Sigmoid colon (tissue), 6 donors: ENCODE measurements at regions not wholly inside any gene's neighbourhood (a gene's known extent, or its start where the extent isn't known, plus 50 kb on each side); places are given as distances from the start of the nearest gene placed in this dataset.
"Not testable (repeated sequence)": the region's sequence is repeated elsewhere in the genome, so short reads cannot be mapped to it uniquely, and the experiment has no call there.

ENCODE experiments used
- DNase-seq: peaks from one replicate; pipeline ENCODE4 v3.0.0-alpha.2; 2019
- H3K27ac ChIP-seq, 4 donors: fragments of 200-600 bp; sonication (generic); one replicate each; pipeline ENCODE4 v1.5.1; 2016 to 2019; ENCODE audit warnings: mild to moderate bottlenecking in 1 of 4
- H3K27me3 ChIP-seq, 3 donors: fragments of 200-600 bp; sonication (generic); one replicate each; pipeline ENCODE4 v1.5.1; 2019; ENCODE audit warnings: mild to moderate bottlenecking in 1 of 3
- H3K36me3 ChIP-seq, 4 donors: fragments of 200-600 bp; sonication (generic); one replicate each; pipeline ENCODE4 v1.5.1; 2016 to 2019
- H3K4me1 ChIP-seq, 4 donors: fragments of 200-600 bp; sonication (generic); one replicate each; pipeline ENCODE4 v1.5.1; 2017 to 2019
- H3K4me3 ChIP-seq, 4 donors: fragments of 200-600 bp; sonication (generic); one replicate each; pipeline ENCODE4 v1.5.1; 2017 to 2019; ENCODE audit warnings: mild to moderate bottlenecking in 2 of 4, moderate library complexity in 1 of 4
- H3K9me3 ChIP-seq, 4 donors: fragments of 200-600 bp in 3 of 4; sonication (generic) in 3 of 4; one replicate each; pipeline versions ENCODE4 v1.5.1 to v1.6.1; 2013 to 2019
- EP300 ChIP-seq, 4 donors: sonication (generic); formaldehyde crosslinking; IDR thresholded peaks; one replicate each; pipeline ENCODE4 v1.6.1; 2017; ENCODE audit warnings: antibody characterized with exemption in 4 of 4
- POLR2A ChIP-seq, 2 donors: fragments of 450-650 bp; IDR thresholded peaks; one replicate each; pipeline ENCODE4 v1.6.1; 2016; ENCODE audit warnings: antibody characterized with exemption in 2 of 2, mild to moderate bottlenecking in 2 of 2, moderate library complexity in 2 of 2
- POLR2AphosphoS5 ChIP-seq, 4 donors: sonication (generic); formaldehyde crosslinking; IDR thresholded peaks; one replicate each; pipeline ENCODE4 v1.6.1; 2017; ENCODE audit warnings: antibody characterized with exemption in 4 of 4
- WGBS, 2 donors: extraction: QIAGEN DNeasy Blood & Tissue Kit; methylation state at CpG; one replicate each; pipeline ENCODE4 v1.1.7; 2013; 5-methylcytosine and 5-hydroxymethylcytosine counted together
- intact Hi-C: fragments of 100-400 bp; cut with DNase I; formaldehyde crosslinking; loops from one replicate; pipeline ENCODE4 v1.15.1; 2023
- TF ChIP-seq, protein P1 (sequence below), 4 experiments: fragments of 450-650 bp in 3 of 4; fragments of 200-600 bp in 1 of 4; IDR thresholded peaks; one replicate each; pipeline ENCODE4 v1.5.1; 2016 to 2019; ENCODE audit warnings: antibody characterized with exemption in 4 of 4, mild to moderate bottlenecking in 3 of 4, moderate library complexity in 2 of 4
- donor health status: healthy with polysubstance abuse.
- donor health status: healthy.

- H3K4me1 ChIP-seq = peaks cover 0 to 62% (median 59%) of the 10 kb centered on the region in 4 donors
- no peak for DNase-seq
- peak overlapping the region; percentile 18 to 45 (median 34) for H3K4me3 ChIP-seq
- TF ChIP-seq EP300 (IDR thresholded peaks at IDR 0.05) = no peak
- no peak for TF ChIP-seq POLR2A (IDR thresholded peaks at IDR 0.05)
- TF ChIP-seq, protein P1, sequence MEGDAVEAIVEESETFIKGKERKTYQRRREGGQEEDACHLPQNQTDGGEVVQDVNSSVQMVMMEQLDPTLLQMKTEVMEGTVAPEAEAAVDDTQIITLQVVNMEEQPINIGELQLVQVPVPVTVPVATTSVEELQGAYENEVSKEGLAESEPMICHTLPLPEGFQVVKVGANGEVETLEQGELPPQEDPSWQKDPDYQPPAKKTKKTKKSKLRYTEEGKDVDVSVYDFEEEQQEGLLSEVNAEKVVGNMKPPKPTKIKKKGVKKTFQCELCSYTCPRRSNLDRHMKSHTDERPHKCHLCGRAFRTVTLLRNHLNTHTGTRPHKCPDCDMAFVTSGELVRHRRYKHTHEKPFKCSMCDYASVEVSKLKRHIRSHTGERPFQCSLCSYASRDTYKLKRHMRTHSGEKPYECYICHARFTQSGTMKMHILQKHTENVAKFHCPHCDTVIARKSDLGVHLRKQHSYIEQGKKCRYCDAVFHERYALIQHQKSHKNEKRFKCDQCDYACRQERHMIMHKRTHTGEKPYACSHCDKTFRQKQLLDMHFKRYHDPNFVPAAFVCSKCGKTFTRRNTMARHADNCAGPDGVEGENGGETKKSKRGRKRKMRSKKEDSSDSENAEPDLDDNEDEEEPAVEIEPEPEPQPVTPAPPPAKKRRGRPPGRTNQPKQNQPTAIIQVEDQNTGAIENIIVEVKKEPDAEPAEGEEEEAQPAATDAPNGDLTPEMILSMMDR (IDR thresholded peaks at IDR 0.05) = no peak
- no peak for TF ChIP-seq POLR2AphosphoS5 (IDR thresholded peaks at IDR 0.05)
- 1 to 2% methylated on average over 69 of the region's 69 CpGs for WGBS, 2 donors
- H3K27me3 ChIP-seq = peaks cover 46 to 77% (median 68%) of the 10 kb centered on the region in 3 donors
- H3K9me3 ChIP-seq = no peaks in the 10 kb centered on the region
- intact Hi-C loops = no loop called here
- H3K27ac ChIP-seq = peak overlapping the region in 3 of 4 donors; percentile 47 to 57 (median 51)
- peaks cover 5 to 26% (median 13%) of the 10 kb centered on the region in 4 donors for H3K36me3 ChIP-seq
Observed at GRCh38 chr17:64780096-64781013, 118.2 kb upstream of the SMURF2 start.

GRCh38 chr17:64779376-64780095, 117.4 kb upstream of the SMURF2 start:
- Histone ChIP-seq H3K4me1 (peaks cover 0 to 62% (median 59%) of the 10 kb centered on the region in 4 donors), H3K27ac (peak overlapping the region in 1 of 4 donors; percentile 57), H3K4me3 (peak overlapping the region in 2 of 4 donors; percentile 43 to 45)

DNA sequence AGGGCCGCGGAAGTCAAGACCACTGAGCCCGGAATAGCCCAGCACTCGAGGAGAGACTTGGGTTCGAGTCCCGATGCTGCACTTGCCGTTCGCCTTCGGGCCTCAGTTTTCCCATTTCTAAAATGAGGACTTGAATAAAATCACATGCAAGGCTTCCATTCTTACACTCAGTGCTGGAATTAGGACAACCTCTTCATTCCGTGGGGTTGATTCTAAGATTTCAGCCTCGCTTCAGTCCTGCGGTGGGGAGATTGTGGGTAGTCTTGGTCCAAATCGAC, 116.9 kb upstream of the SMURF2 start:
- H3K4me3 ChIP-seq = peak overlapping the region in 3 of 4 donors; percentile 4 to 39 (median 37)
- H3K27ac ChIP-seq, DNase-seq, H3K9me3 ChIP-seq: not testable (repeated sequence)
- peaks cover 46 to 64% (median 55%) of the 10 kb centered on the region in 3 donors for H3K27me3 ChIP-seq
- 13 to 34% methylated on average over 13 of the region's 13 CpGs for WGBS, 2 donors
- H3K4me1 ChIP-seq = peaks cover 0 to 62% (median 59%) of the 10 kb centered on the region in 4 donors
- H3K36me3 ChIP-seq = peaks cover 0 to 13% (median 4%) of the 10 kb centered on the region in 4 donors
- intact Hi-C loops = loop anchor here (5.0 kb wide), 1 partner anchor 183 kb away; no protein-coding TSS in a partner anchor

More at GRCh38 chr17:64779376-64780095, 117.4 kb upstream of the SMURF2 start:
- 5 to 24% methylated on average over 43 of the region's 43 CpGs for WGBS, 2 donors
- intact Hi-C loops = loop anchor here (5.0 kb wide), 1 partner anchor 183 kb away; no protein-coding TSS in a partner anchor
- peaks cover 46 to 69% (median 60%) of the 10 kb centered on the region in 3 donors for H3K27me3 ChIP-seq
- peaks cover 0 to 18% (median 9%) of the 10 kb centered on the region in 4 donors for H3K36me3 ChIP-seq
- TF ChIP-seq EP300 (IDR thresholded peaks at IDR 0.05) (no peak), POLR2AphosphoS5 (IDR thresholded peaks at IDR 0.05) (no peak), POLR2A (IDR thresholded peaks at IDR 0.05) (no peak)
- TF ChIP-seq, protein P1 (IDR thresholded peaks at IDR 0.05) = no peak
- no peaks in the 10 kb centered on the region for H3K9me3 ChIP-seq
- DNase-seq = no peak

GRCh38 chr17:64778240-64779097, 116.4 kb upstream of the SMURF2 start:
- TF ChIP-seq, protein P1 (IDR thresholded peaks at IDR 0.05) = no peak
- TF ChIP-seq POLR2AphosphoS5 (IDR thresholded peaks at IDR 0.05) (no peak), EP300 (IDR thresholded peaks at IDR 0.05) (no peak), POLR2A (IDR thresholded peaks at IDR 0.05) (no peak)
- Histone ChIP-seq H3K27ac (peak overlapping the region in 1 of 4 donors; percentile 37), H3K36me3 (peaks cover 0 to 7% (median under 1%) of the 10 kb centered on the region in 4 donors), H3K9me3 (no peaks in the 10 kb centered on the region), H3K4me1 (peaks cover 0 to 62% (median 59%) of the 10 kb centered on the region in 4 donors), H3K4me3 (peak overlapping the region in 3 of 4 donors; percentile 4 to 39 (median 37)), H3K27me3 (peaks cover 41 to 58% (median 50%) of the 10 kb centered on the region in 3 donors)
- intact Hi-C loops = loop anchor here (5.0 kb wide), 1 partner anchor 184 kb away; no protein-coding TSS in a partner anchor
- WGBS, 2 donors = 8 to 25% methylated on average over 107 of the region's 107 CpGs
- peak; percentile 67 for DNase-seq
